Gastrocnemius medialis (tissue), 4 donors: ENCODE measurements at regions not wholly inside any gene's neighbourhood (a gene's known extent, or its start where the extent isn't known, plus 50 kb on each side); places are given as distances from the start of the nearest gene placed in this dataset.

ENCODE experiments used
- CTCF ChIP-seq, 5 experiments: fragments of 450-650 bp in 3 of 5; fragments of 200-600 bp in 2 of 5; sonication (generic) in 2 of 5; IDR thresholded peaks in 4 of 5; conservative IDR thresholded peaks in 1 of 5; 1 replicate in 4 of 5; 2 replicates in 1 of 5; pipeline ENCODE4 v1.5.1; 2016 to 2019; ENCODE audit warnings: antibody characterized with exemption in 5 of 5, mild to moderate bottlenecking in 3 of 5, moderate library complexity in 3 of 5
- POLR2A ChIP-seq, 2 donors: fragments of 450-650 bp; IDR thresholded peaks; one replicate each; pipeline ENCODE4 v1.6.1; 2017; ENCODE audit warnings: antibody characterized with exemption in 2 of 2, mild to moderate bottlenecking in 2 of 2, moderate library complexity in 2 of 2

GRCh38 chr12:105960319-105961083, 178.3 kb downstream of the NUAK1 start:
- TF ChIP-seq CTCF (IDR thresholded peaks at IDR 0.05 in 4 of 5, conservative IDR thresholded peaks at IDR 0.05 in 1 of 5) (no peak), POLR2A (IDR thresholded peaks at IDR 0.05) (no peak)
